CD14-positive monocyte (primary cell): ENCODE measurements at regions not wholly inside any gene's neighbourhood (a gene's known extent, or its start where the extent isn't known, plus 50 kb on each side); places are given as distances from the start of the nearest gene placed in this dataset.

Source experiments
- DNase-seq, 3 donors: peaks; one replicate each; pipeline ENCODE4 v3.0.0-alpha.2; 2011 to 2022
- H2AFZ ChIP-seq: 2 replicates; pipeline ENCODE4 v1.6.0; 2012; ENCODE audit warnings: mild to moderate bottlenecking, low read depth, low read length, inconsistent platforms; ENCODE audit not compliant: insufficient read depth, poor library complexity, severe bottlenecking
- H3K27ac ChIP-seq, 2 donors: 1 replicate in 1 of 2; 2 replicates in 1 of 2; pipeline ENCODE4 v1.5.1; 2012 to 2013; ENCODE audit warnings: low read length in 2 of 2, control low read depth in 1 of 2, inconsistent platforms in 1 of 2, low read depth in 1 of 2, mild to moderate bottlenecking in 1 of 2
- H3K27me3 ChIP-seq, 2 donors: one replicate each; pipeline versions ENCODE4 v1.6.0 to v1.6.1; 2011 to 2013; ENCODE audit warnings: low read length in 2 of 2; ENCODE audit not compliant: control insufficient read depth in 2 of 2, insufficient read depth in 2 of 2
- H3K36me3 ChIP-seq, 2 donors: replicated peaks in 1 of 2; 1 replicate in 1 of 2; 2 replicates in 1 of 2; pipeline versions ENCODE4 v1.5.1 to v1.6.1; 2012 to 2013; ENCODE audit warnings: low read length in 2 of 2, control low read depth in 1 of 2, inconsistent platforms in 1 of 2, mild to moderate bottlenecking in 1 of 2; ENCODE audit not compliant: insufficient read depth in 2 of 2, control insufficient read depth in 1 of 2
- H3K4me1 ChIP-seq, 2 donors: 1 replicate in 1 of 2; 2 replicates in 1 of 2; pipeline versions ENCODE4 v1.5.1 to v1.6.1; 2012 to 2013; ENCODE audit warnings: low read length in 2 of 2, control low read depth in 1 of 2, inconsistent platforms in 1 of 2, mild to moderate bottlenecking in 1 of 2, moderate library complexity in 1 of 2; ENCODE audit not compliant: insufficient read depth in 2 of 2, control insufficient read depth in 1 of 2
- H3K4me2 ChIP-seq: replicated peaks from 2 replicates; pipeline ENCODE3; 2012; ENCODE audit warnings: low read length, moderate library complexity, mild to moderate bottlenecking; ENCODE audit not compliant: poor library complexity, severe bottlenecking; ENCODE audit errors: extremely low read depth
- H3K4me3 ChIP-seq, 3 experiments: fragments of 200-600 bp in 1 of 3; sonication (generic) in 1 of 3; replicated peaks in 1 of 3; 1 replicate in 2 of 3; 2 replicates in 1 of 3; pipeline ENCODE4 v1.5.1; 2011 to 2013; ENCODE audit warnings: low read length in 3 of 3, mild to moderate bottlenecking in 3 of 3, control low read depth in 2 of 3, low read depth in 2 of 3, inconsistent platforms in 1 of 3, moderate library complexity in 1 of 3
- H3K79me2 ChIP-seq: 2 replicates; pipeline ENCODE4 v1.6.0; 2012; ENCODE audit warnings: mild to moderate bottlenecking, control low read depth, inconsistent platforms, low read length, moderate library complexity; ENCODE audit not compliant: insufficient read depth
- H3K9ac ChIP-seq: 2 replicates; pipeline ENCODE4 v1.6.0; 2017; ENCODE audit warnings: low read length, mild to moderate bottlenecking; ENCODE audit not compliant: insufficient read depth, poor library complexity, severe bottlenecking
- H3K9me3 ChIP-seq, 2 donors: replicated peaks in 1 of 2; 1 replicate in 1 of 2; 2 replicates in 1 of 2; pipeline versions ENCODE4 v1.5.1 to v1.6.1; 2012 to 2013; ENCODE audit warnings: low read length in 2 of 2, control low read depth in 1 of 2; ENCODE audit not compliant: control insufficient read depth in 1 of 2, insufficient read depth in 1 of 2
- H4K20me1 ChIP-seq: 2 replicates; pipeline ENCODE4 v1.6.0; 2012; ENCODE audit warnings: mild to moderate bottlenecking, low read length, control low read depth, moderate library complexity; ENCODE audit not compliant: insufficient read depth
- H3K27ac Mint-ChIP-seq, 7 donors: one replicate each; pipeline ENCODE4 v1.8.0; 2020; ENCODE audit warnings: mild to moderate bottlenecking in 7 of 7, mixed read lengths in 7 of 7, moderate library complexity in 6 of 7, inconsistent platforms in 2 of 7
- H3K27me3 Mint-ChIP-seq, 3 donors: one replicate each; pipeline ENCODE4 v1.8.0; 2021 to 2022; ENCODE audit warnings: low read depth in 3 of 3, mild to moderate bottlenecking in 3 of 3, mixed read lengths in 3 of 3, moderate library complexity in 3 of 3, inconsistent platforms in 1 of 3
- H3K36me3 Mint-ChIP-seq, 2 donors: one replicate each; pipeline ENCODE4 v1.8.0; 2020; ENCODE audit warnings: mixed read lengths in 2 of 2, inconsistent platforms in 1 of 2, mild to moderate bottlenecking in 1 of 2
- H3K4me1 Mint-ChIP-seq: one replicate; pipeline ENCODE4 v1.8.0; 2020; ENCODE audit warnings: mild to moderate bottlenecking, mixed read lengths
- H3K4me3 Mint-ChIP-seq, 2 donors: one replicate each; pipeline ENCODE4 v1.8.0; 2020; ENCODE audit warnings: mild to moderate bottlenecking in 2 of 2, mixed read lengths in 2 of 2, moderate library complexity in 1 of 2
- H3K9me3 Mint-ChIP-seq, 7 donors: one replicate each; pipeline ENCODE4 v1.8.0; 2020 to 2022; ENCODE audit warnings: mixed read lengths in 7 of 7, mild to moderate bottlenecking in 6 of 7, moderate library complexity in 6 of 7, inconsistent platforms in 2 of 7
- WGBS: methylation state at CpG from one replicate; pipeline ENCODE4 v1.1.5; 2013; ENCODE audit warnings: missing lambda C conversion rate; ENCODE audit not compliant: insufficient coverage; 5-methylcytosine and 5-hydroxymethylcytosine counted together
- intact Hi-C, 2 donors: fragments of 100-400 bp; cut with micrococcal nuclease; formaldehyde crosslinking; loops; one replicate each; pipeline versions ENCODE4 v1.15.0 to v1.15.1; 2023
- TF ChIP-seq, protein P1 (sequence below): fragments of 200-600 bp; IDR thresholded peaks from one replicate; pipeline ENCODE4 v1.8.0; 2022; ENCODE audit warnings: antibody characterized with exemption, mild to moderate bottlenecking

DNA sequence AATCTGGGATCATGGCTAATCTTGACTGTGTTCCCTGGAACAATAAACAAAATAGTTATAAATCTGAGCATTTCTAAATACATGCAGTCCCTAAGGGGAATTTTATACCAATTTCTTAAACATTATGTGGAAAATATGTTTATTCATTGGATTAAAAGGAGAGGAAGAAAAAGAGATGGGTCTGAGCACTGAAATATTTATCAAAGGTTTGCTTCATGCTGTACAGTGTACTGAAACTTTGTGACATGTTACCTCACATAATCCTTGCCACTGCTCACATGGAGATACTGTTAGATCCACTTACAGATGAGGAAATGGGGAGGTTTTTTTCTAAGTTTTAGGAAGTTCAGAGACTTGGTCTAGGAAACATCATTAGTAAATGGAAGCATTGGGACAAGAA, 443.6 kb downstream of the SPRY1 start:
- H3K27ac Mint-ChIP-seq, result no peak overlapping the region
- Histone ChIP-seq H4K20me1 (no peaks in the 10 kb centered on the region), H3K4me1 (no peaks in the 10 kb centered on the region), H3K4me3 (no peak overlapping the region), H3K9me3 (peaks cover 0 to 5% of the 10 kb centered on the region in 2 donors), H2AFZ (no peak overlapping the region), H3K27ac (no peak overlapping the region), H3K36me3 (no peaks in the 10 kb centered on the region), H3K9ac (no peak overlapping the region), H3K79me2 (no peaks in the 10 kb centered on the region), H3K4me2 (no peak overlapping the region), H3K27me3 (no peaks in the 10 kb centered on the region)
- H3K27me3 Mint-ChIP-seq, result peaks cover 2 to 3% (median 2%) of the 10 kb centered on the region in 3 donors
- no peaks in the 10 kb centered on the region for H3K4me1 Mint-ChIP-seq
- H3K9me3 Mint-ChIP-seq, result peaks cover 0 to 5% (median 0%) of the 10 kb centered on the region in 7 donors
- DNase-seq, result no peak
- TF ChIP-seq, protein P1, sequence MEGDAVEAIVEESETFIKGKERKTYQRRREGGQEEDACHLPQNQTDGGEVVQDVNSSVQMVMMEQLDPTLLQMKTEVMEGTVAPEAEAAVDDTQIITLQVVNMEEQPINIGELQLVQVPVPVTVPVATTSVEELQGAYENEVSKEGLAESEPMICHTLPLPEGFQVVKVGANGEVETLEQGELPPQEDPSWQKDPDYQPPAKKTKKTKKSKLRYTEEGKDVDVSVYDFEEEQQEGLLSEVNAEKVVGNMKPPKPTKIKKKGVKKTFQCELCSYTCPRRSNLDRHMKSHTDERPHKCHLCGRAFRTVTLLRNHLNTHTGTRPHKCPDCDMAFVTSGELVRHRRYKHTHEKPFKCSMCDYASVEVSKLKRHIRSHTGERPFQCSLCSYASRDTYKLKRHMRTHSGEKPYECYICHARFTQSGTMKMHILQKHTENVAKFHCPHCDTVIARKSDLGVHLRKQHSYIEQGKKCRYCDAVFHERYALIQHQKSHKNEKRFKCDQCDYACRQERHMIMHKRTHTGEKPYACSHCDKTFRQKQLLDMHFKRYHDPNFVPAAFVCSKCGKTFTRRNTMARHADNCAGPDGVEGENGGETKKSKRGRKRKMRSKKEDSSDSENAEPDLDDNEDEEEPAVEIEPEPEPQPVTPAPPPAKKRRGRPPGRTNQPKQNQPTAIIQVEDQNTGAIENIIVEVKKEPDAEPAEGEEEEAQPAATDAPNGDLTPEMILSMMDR, result no peak
- H3K4me3 Mint-ChIP-seq, result no peak overlapping the region
- H3K36me3 Mint-ChIP-seq, result no peaks in the 10 kb centered on the region
- intact Hi-C loops, result no loop called here

DNA sequence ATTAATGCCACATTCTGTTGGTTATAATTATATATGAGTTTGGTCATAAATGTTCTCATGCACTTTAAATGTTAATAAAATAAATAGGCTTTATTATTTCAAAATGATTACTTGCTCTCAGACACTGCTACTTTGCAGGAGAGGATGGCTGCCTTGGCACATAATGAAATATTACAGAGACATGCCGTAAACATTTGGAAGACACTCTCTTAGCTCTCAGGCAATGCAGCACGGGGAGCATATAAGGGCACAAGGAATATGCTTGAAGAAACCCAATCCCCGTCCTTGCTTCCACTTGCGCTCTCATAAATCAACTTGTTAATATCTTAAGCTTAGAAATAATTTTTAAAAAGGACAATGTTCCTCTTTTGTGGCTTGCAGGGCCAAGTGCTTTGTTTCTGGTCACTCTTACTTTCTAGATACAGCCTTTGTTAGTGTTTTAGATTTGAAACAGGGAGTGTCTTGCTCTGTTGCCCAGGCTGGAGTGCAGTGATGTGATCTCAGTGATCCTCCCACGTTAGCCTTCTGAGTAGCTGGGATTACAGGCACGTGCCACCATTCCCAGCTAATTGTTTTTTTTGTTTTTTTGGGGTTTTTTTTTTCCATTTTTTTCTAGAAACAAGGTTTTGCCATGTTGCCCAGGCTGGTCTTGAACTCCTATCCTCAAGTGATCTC, 445.0 kb downstream of the SPRY1 start:
- no peak overlapping the region for H3K4me3 ChIP-seq
- no peak overlapping the region for H3K4me3 Mint-ChIP-seq
- TF ChIP-seq, protein P1, result no peak
- H3K79me2 ChIP-seq, result no peaks in the 10 kb centered on the region
- H3K36me3 ChIP-seq, result no peaks in the 10 kb centered on the region
- H3K27me3 ChIP-seq, result no peaks in the 10 kb centered on the region
- H3K9me3 Mint-ChIP-seq, result peaks cover 0 to 5% (median 0%) of the 10 kb centered on the region in 7 donors
- H3K27ac ChIP-seq, result no peak overlapping the region
- H3K36me3 Mint-ChIP-seq, result no peaks in the 10 kb centered on the region
- H3K4me2 ChIP-seq, result no peak overlapping the region
- H3K27ac Mint-ChIP-seq, result no peak overlapping the region
- H3K9me3 ChIP-seq, result peaks cover 0 to 5% of the 10 kb centered on the region in 2 donors
- H4K20me1 ChIP-seq, result no peaks in the 10 kb centered on the region
- peaks cover 2 to 3% (median 2%) of the 10 kb centered on the region in 3 donors for H3K27me3 Mint-ChIP-seq
- no peak overlapping the region for H2AFZ ChIP-seq
- H3K4me1 Mint-ChIP-seq, result no peaks in the 10 kb centered on the region
- H3K9ac ChIP-seq, result no peak overlapping the region
- no peaks in the 10 kb centered on the region for H3K4me1 ChIP-seq
- WGBS, result 80% methylated on average over 1 of the region's 6 CpGs
- intact Hi-C loops, result no loop called here
- no peak for DNase-seq
